Colonic mucosa (tissue), 4 donors: ENCODE measurements at regions not wholly inside any gene's neighbourhood (a gene's known extent, or its start where the extent isn't known, plus 50 kb on each side); places are given as distances from the start of the nearest gene placed in this dataset.

Source experiments
- DNase-seq: peaks from one replicate; pipeline ENCODE4 v3.0.0-alpha.2; 2020
- H3K27ac ChIP-seq: fragments of 200-600 bp; one replicate; pipeline ENCODE4 v1.8.0; 2021
- H3K27me3 ChIP-seq: fragments of 200-600 bp; one replicate; pipeline ENCODE4 v1.8.0; 2021
- H3K36me3 ChIP-seq: fragments of 200-600 bp; one replicate; pipeline ENCODE4 v1.8.0; 2021
- H3K4me1 ChIP-seq: fragments of 200-600 bp; one replicate; pipeline ENCODE4 v1.8.0; 2021; ENCODE audit warnings: mild to moderate bottlenecking
- H3K4me3 ChIP-seq: fragments of 200-600 bp; one replicate; pipeline ENCODE4 v1.8.0; 2021
- H3K9ac ChIP-seq, 2 donors: one replicate each; pipeline ENCODE4 v1.7.0; 2013; ENCODE audit warnings: control low read depth in 2 of 2, low read depth in 2 of 2, low read length in 2 of 2
- H3K9me3 ChIP-seq: fragments of 200-600 bp; one replicate; pipeline ENCODE4 v1.8.0; 2021
- intact Hi-C: fragments of 100-400 bp; cut with DNase I; formaldehyde crosslinking; loops from one replicate; pipeline ENCODE4 v1.14.1; 2022
- TF ChIP-seq, protein P1 (sequence below): fragments of 200-600 bp; IDR thresholded peaks from one replicate; pipeline ENCODE4 v1.8.0; 2022; ENCODE audit warnings: antibody characterized with exemption, mild to moderate bottlenecking
- donor health status: healthy.
- donor health status: DM: no; HTN: no; CAD: no.
- donor health status: DM: no; HTN: no; CAD: no.

DNA sequence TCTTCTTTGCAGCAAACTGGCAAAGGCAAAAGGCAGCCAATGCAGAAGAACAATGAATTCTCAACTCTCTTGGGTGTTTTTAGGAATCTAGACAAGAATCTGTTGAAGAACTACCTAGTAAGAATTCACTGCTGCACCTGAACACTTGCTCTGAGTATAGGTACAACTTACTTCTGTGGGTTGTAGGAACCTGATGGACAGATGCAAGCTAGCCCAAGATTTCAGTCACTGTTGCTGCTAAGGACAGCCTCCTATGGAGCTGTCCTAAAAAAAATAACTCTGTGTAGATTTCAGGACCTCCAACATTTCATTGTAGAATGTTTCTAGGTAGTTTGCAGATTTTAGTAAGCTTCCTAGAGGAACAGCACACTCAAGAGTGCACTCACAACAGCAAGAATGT, 363.5 kb downstream of the CBLN2 start:
- Histone ChIP-seq H3K9me3 (no peaks in the 10 kb centered on the region), H3K27me3 (no peaks in the 10 kb centered on the region), H3K27ac (no peak overlapping the region), H3K4me3 (no peak overlapping the region), H3K4me1 (no peaks in the 10 kb centered on the region), H3K9ac (no peak overlapping the region), H3K36me3 (no peaks in the 10 kb centered on the region)
- intact Hi-C loops = no loop called here
- TF ChIP-seq, protein P1, sequence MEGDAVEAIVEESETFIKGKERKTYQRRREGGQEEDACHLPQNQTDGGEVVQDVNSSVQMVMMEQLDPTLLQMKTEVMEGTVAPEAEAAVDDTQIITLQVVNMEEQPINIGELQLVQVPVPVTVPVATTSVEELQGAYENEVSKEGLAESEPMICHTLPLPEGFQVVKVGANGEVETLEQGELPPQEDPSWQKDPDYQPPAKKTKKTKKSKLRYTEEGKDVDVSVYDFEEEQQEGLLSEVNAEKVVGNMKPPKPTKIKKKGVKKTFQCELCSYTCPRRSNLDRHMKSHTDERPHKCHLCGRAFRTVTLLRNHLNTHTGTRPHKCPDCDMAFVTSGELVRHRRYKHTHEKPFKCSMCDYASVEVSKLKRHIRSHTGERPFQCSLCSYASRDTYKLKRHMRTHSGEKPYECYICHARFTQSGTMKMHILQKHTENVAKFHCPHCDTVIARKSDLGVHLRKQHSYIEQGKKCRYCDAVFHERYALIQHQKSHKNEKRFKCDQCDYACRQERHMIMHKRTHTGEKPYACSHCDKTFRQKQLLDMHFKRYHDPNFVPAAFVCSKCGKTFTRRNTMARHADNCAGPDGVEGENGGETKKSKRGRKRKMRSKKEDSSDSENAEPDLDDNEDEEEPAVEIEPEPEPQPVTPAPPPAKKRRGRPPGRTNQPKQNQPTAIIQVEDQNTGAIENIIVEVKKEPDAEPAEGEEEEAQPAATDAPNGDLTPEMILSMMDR = no peak
- DNase-seq = no peak

DNA sequence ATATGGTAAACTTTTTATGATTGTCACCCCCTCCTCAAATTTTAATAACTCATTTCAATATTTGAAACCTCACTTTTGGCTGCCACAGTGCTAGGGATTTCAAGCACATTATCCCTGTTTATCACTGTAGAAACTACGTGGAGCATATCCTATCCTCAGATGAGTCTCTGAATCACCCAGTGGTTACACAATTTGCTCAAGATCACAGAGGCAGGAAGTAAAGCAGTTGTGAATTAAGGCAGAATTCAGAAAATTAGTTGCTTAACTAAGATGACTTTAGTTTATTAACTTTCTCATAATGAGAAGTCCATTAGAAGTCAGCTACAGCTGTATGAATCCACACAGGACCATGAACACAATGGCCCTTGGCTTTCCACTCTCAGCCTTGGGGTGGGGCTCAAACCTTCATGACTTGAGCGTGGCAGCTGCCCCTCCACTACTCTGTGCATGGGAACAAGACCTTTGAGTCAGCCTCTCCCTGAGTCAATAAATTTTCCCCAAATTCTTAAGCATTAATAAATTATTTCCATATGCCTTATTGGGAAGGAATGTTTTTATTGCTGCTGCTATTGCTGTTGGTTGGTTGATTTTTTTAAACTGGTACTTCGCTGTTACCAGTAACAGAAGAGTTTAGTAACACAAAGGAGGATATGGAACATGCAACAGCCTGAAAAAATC, 369.0 kb downstream of the CBLN2 start:
- TF ChIP-seq, protein P1 = no peak
- Histone ChIP-seq H3K4me3 (no peak overlapping the region), H3K27ac (no peak overlapping the region), H3K27me3 (no peaks in the 10 kb centered on the region), H3K9ac (no peak overlapping the region), H3K36me3 (no peaks in the 10 kb centered on the region), H3K4me1 (no peaks in the 10 kb centered on the region), H3K9me3 (no peaks in the 10 kb centered on the region)
- intact Hi-C loops = no loop called here
- DNase-seq = no peak

DNA sequence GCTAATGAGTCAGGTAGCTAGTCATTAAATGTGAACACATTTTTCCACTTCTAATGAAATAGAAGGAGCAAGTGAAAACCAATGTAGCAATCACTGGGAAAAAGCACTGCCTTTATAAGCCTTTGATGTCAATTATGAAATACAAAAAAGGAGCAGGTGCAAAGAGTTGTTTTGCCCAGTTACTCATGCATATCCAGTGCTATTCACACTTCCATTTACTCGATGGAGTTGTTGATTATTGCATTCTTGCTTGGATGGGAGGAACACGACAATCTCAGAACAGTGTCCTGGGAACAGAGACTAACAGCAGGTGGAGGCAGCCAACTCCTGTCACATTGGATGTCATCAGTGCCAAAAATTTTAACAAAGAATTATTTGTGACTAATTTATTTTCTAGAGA, 372.5 kb downstream of the CBLN2 start:
- no peak overlapping the region for H3K4me3 ChIP-seq
- no peaks in the 10 kb centered on the region for H3K4me1 ChIP-seq
- no peak overlapping the region for H3K9ac ChIP-seq
- H3K27me3 ChIP-seq = no peaks in the 10 kb centered on the region
- intact Hi-C loops = no loop called here
- no peaks in the 10 kb centered on the region for H3K9me3 ChIP-seq
- no peaks in the 10 kb centered on the region for H3K36me3 ChIP-seq
- no peak overlapping the region for H3K27ac ChIP-seq
- DNase-seq = no peak
- TF ChIP-seq, protein P1 = no peak

DNA sequence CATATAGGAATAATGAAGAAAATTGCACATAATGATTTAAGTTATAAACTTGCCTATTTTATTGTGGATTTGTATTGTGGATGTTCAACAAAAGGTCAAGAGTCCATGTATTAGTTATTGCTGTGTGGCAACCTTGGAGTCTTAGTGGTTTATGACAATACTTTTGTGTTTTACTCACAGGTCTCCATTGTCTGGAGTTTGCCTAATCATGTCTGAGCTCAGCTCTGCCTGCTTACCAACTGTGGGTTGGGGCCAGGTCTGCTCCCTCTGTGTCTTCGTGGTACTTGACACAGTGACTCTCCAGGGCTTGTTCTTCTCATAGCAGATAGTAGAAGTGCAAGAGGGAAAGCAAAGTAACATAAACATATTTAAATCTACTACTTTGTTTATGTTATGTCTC, 382.5 kb downstream of the CBLN2 start:
- DNase-seq = no peak

DNA sequence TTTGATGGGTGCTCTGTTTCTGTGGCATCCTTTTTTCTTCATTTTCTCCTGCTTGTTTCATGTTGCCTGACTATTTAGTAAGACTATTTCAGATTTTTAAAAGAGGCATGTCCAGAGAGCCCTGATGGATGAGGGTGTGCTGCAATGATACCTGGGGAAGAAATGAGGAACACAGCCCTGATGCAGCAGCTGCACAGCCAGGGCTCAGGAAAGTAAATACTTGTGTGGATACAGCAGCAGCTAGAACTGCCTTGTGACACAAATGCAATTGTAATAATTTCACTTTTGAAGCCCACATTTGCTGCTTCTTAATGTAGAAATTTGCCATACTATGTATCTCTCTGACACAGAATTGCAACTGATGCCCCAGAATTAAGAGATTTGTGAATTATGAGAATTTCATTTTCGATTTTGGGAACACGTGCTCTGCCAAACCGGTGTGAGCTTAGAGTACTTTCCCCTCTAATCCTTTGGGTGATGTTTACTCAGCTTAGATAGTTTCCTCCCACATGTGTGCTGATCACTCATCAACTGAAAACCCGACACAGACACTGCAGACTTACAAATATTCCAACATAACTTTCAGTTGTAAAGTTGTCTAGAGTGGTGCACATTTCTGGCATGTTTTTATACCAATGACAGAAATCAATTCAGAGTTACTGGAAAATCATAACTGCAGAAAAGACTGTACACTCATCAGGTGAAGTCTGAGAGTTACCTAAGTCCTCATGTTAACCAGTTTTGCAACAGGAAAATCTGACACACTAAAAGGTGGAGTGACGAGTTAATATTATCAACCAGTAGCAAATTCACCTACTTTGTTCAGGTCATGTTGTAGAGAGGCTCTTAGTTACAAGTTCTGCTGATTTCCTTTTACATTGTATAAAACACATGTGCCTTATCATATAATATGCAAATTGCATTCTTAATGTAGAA, 383.4 kb downstream of the CBLN2 start:
- H3K9me3 ChIP-seq = no peaks in the 10 kb centered on the region
- H3K4me1 ChIP-seq = no peaks in the 10 kb centered on the region
- DNase-seq = no peak
- TF ChIP-seq, protein P1 = no peak
- no peak overlapping the region for H3K27ac ChIP-seq
- intact Hi-C loops = no loop called here
- H3K27me3 ChIP-seq = no peaks in the 10 kb centered on the region
- H3K36me3 ChIP-seq = no peaks in the 10 kb centered on the region
- H3K4me3 ChIP-seq = no peak overlapping the region
- no peak overlapping the region for H3K9ac ChIP-seq

More for the DNA sequence above, 382.5 kb downstream of the CBLN2 start:
- Histone ChIP-seq H3K9ac (no peak overlapping the region), H3K4me3 (no peak overlapping the region), H3K9me3 (no peaks in the 10 kb centered on the region), H3K4me1 (no peaks in the 10 kb centered on the region), H3K27ac (no peak overlapping the region), H3K27me3 (no peaks in the 10 kb centered on the region), H3K36me3 (no peaks in the 10 kb centered on the region)
- intact Hi-C loops = no loop called here
- TF ChIP-seq, protein P1 = no peak
